GM12878 (cell line): ENCODE measurements at regions not wholly inside any gene's neighbourhood (a gene's known extent, or its start where the extent isn't known, plus 50 kb on each side); places are given as distances from the start of the nearest gene placed in this dataset.

Experiments used
- CTCF ChIP-seq, 3 experiments: IDR thresholded peaks in 2 of 3; conservative IDR thresholded peaks in 1 of 3; 2 replicates each; pipeline ENCODE4 v1.5.1; 2011; ENCODE audit warnings: low read depth in 3 of 3, low read length in 3 of 3, mild to moderate bottlenecking in 3 of 3, control low read depth in 2 of 3, moderate library complexity in 2 of 3, inconsistent platforms in 1 of 3, mixed read lengths in 1 of 3; ENCODE audit not compliant: control insufficient read depth in 2 of 3, insufficient read depth in 1 of 3; ENCODE audit errors: extremely low read depth in 1 of 3
- GABPA ChIP-seq: IDR thresholded peaks from 2 replicates; pipeline ENCODE4 v1.6.1; 2014; ENCODE audit warnings: antibody characterized with exemption, low read depth, mild to moderate bottlenecking, inconsistent platforms
- KDM1A ChIP-seq: fragments of 200-600 bp; sonication (generic); IDR thresholded peaks from 2 replicates; pipeline ENCODE4 v1.6.1; 2016; ENCODE audit warnings: borderline replicate concordance
- RAD51 ChIP-seq: fragments of 450-650 bp; IDR thresholded peaks from 2 replicates; pipeline ENCODE4 v1.6.1; 2016; ENCODE audit warnings: moderate library complexity, mild to moderate bottlenecking, inconsistent platforms
- SUPT20H ChIP-seq: IDR thresholded peaks from 2 replicates; pipeline ENCODE4 v1.6.1; 2011; ENCODE audit warnings: low read depth, mild to moderate bottlenecking, low read length, moderate library complexity, borderline replicate concordance; ENCODE audit not compliant: control insufficient read depth
- TF ChIP-seq, protein P1 (sequence below): IDR thresholded peaks from 2 replicates; pipeline ENCODE4 v1.6.1; 2012; ENCODE audit warnings: low read length, inconsistent platforms

DNA sequence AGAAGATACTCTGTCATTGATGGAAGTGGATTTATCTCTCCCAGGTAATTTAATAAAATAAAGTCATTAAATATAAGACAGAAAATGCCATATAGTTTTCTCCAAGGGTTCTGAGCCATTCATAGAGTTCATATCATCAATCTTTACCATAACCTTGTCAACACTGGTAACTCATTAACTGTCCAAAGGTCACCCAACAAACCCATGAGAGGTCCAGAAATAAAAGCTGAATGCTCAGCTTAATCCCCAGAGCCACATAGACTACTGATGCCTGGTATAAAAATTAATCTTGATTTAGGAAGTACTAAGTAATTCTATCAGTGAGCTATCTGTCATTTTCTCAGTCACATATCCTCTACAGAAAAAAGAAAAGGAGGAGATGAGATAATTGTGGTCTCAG lies 903.0 kb upstream of the DDX18 start:
- no peak for TF ChIP-seq CTCF (IDR thresholded peaks at IDR 0.05 in 2 of 3, conservative IDR thresholded peaks at IDR 0.05 in 1 of 3; ENCODE audit: control insufficient read depth in 2 of 3, extremely low read depth in 1 of 3, insufficient read depth in 1 of 3, low read depth in 3 of 3, low read length in 3 of 3)
- TF ChIP-seq KDM1A = no peak
- TF ChIP-seq, protein P1, sequence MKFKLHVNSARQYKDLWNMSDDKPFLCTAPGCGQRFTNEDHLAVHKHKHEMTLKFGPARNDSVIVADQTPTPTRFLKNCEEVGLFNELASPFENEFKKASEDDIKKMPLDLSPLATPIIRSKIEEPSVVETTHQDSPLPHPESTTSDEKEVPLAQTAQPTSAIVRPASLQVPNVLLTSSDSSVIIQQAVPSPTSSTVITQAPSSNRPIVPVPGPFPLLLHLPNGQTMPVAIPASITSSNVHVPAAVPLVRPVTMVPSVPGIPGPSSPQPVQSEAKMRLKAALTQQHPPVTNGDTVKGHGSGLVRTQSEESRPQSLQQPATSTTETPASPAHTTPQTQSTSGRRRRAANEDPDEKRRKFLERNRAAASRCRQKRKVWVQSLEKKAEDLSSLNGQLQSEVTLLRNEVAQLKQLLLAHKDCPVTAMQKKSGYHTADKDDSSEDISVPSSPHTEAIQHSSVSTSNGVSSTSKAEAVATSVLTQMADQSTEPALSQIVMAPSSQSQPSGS = no peak
- no peak for TF ChIP-seq RAD51
- TF ChIP-seq GABPA = no peak
- no peak for TF ChIP-seq SUPT20H
